CD14-positive monocyte (primary cell): ENCODE measurements at regions not wholly inside any gene's neighbourhood (a gene's known extent, or its start where the extent isn't known, plus 50 kb on each side); places are given as distances from the start of the nearest gene placed in this dataset.

Source experiments
- DNase-seq, 3 donors: peaks; one replicate each; pipeline ENCODE4 v3.0.0-alpha.2; 2011 to 2022
- H2AFZ ChIP-seq: 2 replicates; pipeline ENCODE4 v1.6.0; 2012; ENCODE audit warnings: mild to moderate bottlenecking, low read depth, low read length, inconsistent platforms; ENCODE audit not compliant: insufficient read depth, poor library complexity, severe bottlenecking
- H3K27ac ChIP-seq, 2 donors: 1 replicate in 1 of 2; 2 replicates in 1 of 2; pipeline ENCODE4 v1.5.1; 2012 to 2013; ENCODE audit warnings: low read length in 2 of 2, control low read depth in 1 of 2, inconsistent platforms in 1 of 2, low read depth in 1 of 2, mild to moderate bottlenecking in 1 of 2
- H3K27me3 ChIP-seq, 2 donors: one replicate each; pipeline versions ENCODE4 v1.6.0 to v1.6.1; 2011 to 2013; ENCODE audit warnings: low read length in 2 of 2; ENCODE audit not compliant: control insufficient read depth in 2 of 2, insufficient read depth in 2 of 2
- H3K36me3 ChIP-seq, 2 donors: replicated peaks in 1 of 2; 1 replicate in 1 of 2; 2 replicates in 1 of 2; pipeline versions ENCODE4 v1.5.1 to v1.6.1; 2012 to 2013; ENCODE audit warnings: low read length in 2 of 2, control low read depth in 1 of 2, inconsistent platforms in 1 of 2, mild to moderate bottlenecking in 1 of 2; ENCODE audit not compliant: insufficient read depth in 2 of 2, control insufficient read depth in 1 of 2
- H3K4me1 ChIP-seq, 2 donors: 1 replicate in 1 of 2; 2 replicates in 1 of 2; pipeline versions ENCODE4 v1.5.1 to v1.6.1; 2012 to 2013; ENCODE audit warnings: low read length in 2 of 2, control low read depth in 1 of 2, inconsistent platforms in 1 of 2, mild to moderate bottlenecking in 1 of 2, moderate library complexity in 1 of 2; ENCODE audit not compliant: insufficient read depth in 2 of 2, control insufficient read depth in 1 of 2
- H3K4me2 ChIP-seq: replicated peaks from 2 replicates; pipeline ENCODE3; 2012; ENCODE audit warnings: low read length, moderate library complexity, mild to moderate bottlenecking; ENCODE audit not compliant: poor library complexity, severe bottlenecking; ENCODE audit errors: extremely low read depth
- H3K4me3 ChIP-seq, 3 experiments: fragments of 200-600 bp in 1 of 3; sonication (generic) in 1 of 3; replicated peaks in 1 of 3; 1 replicate in 2 of 3; 2 replicates in 1 of 3; pipeline ENCODE4 v1.5.1; 2011 to 2013; ENCODE audit warnings: low read length in 3 of 3, mild to moderate bottlenecking in 3 of 3, control low read depth in 2 of 3, low read depth in 2 of 3, inconsistent platforms in 1 of 3, moderate library complexity in 1 of 3
- H3K79me2 ChIP-seq: 2 replicates; pipeline ENCODE4 v1.6.0; 2012; ENCODE audit warnings: mild to moderate bottlenecking, control low read depth, inconsistent platforms, low read length, moderate library complexity; ENCODE audit not compliant: insufficient read depth
- H3K9ac ChIP-seq: 2 replicates; pipeline ENCODE4 v1.6.0; 2017; ENCODE audit warnings: low read length, mild to moderate bottlenecking; ENCODE audit not compliant: insufficient read depth, poor library complexity, severe bottlenecking
- H3K9me3 ChIP-seq, 2 donors: replicated peaks in 1 of 2; 1 replicate in 1 of 2; 2 replicates in 1 of 2; pipeline versions ENCODE4 v1.5.1 to v1.6.1; 2012 to 2013; ENCODE audit warnings: low read length in 2 of 2, control low read depth in 1 of 2; ENCODE audit not compliant: control insufficient read depth in 1 of 2, insufficient read depth in 1 of 2
- H4K20me1 ChIP-seq: 2 replicates; pipeline ENCODE4 v1.6.0; 2012; ENCODE audit warnings: mild to moderate bottlenecking, low read length, control low read depth, moderate library complexity; ENCODE audit not compliant: insufficient read depth
- H3K27ac Mint-ChIP-seq, 7 donors: one replicate each; pipeline ENCODE4 v1.8.0; 2020; ENCODE audit warnings: mild to moderate bottlenecking in 7 of 7, mixed read lengths in 7 of 7, moderate library complexity in 6 of 7, inconsistent platforms in 2 of 7
- H3K27me3 Mint-ChIP-seq, 3 donors: one replicate each; pipeline ENCODE4 v1.8.0; 2021 to 2022; ENCODE audit warnings: low read depth in 3 of 3, mild to moderate bottlenecking in 3 of 3, mixed read lengths in 3 of 3, moderate library complexity in 3 of 3, inconsistent platforms in 1 of 3
- H3K36me3 Mint-ChIP-seq, 2 donors: one replicate each; pipeline ENCODE4 v1.8.0; 2020; ENCODE audit warnings: mixed read lengths in 2 of 2, inconsistent platforms in 1 of 2, mild to moderate bottlenecking in 1 of 2
- H3K4me1 Mint-ChIP-seq: one replicate; pipeline ENCODE4 v1.8.0; 2020; ENCODE audit warnings: mild to moderate bottlenecking, mixed read lengths
- H3K4me3 Mint-ChIP-seq, 2 donors: one replicate each; pipeline ENCODE4 v1.8.0; 2020; ENCODE audit warnings: mild to moderate bottlenecking in 2 of 2, mixed read lengths in 2 of 2, moderate library complexity in 1 of 2
- H3K9me3 Mint-ChIP-seq, 7 donors: one replicate each; pipeline ENCODE4 v1.8.0; 2020 to 2022; ENCODE audit warnings: mixed read lengths in 7 of 7, mild to moderate bottlenecking in 6 of 7, moderate library complexity in 6 of 7, inconsistent platforms in 2 of 7
- CTCF ChIP-seq: fragments of 200-600 bp; IDR thresholded peaks from one replicate; pipeline ENCODE4 v1.8.0; 2022; ENCODE audit warnings: antibody characterized with exemption, mild to moderate bottlenecking
- WGBS: methylation state at CpG from one replicate; pipeline ENCODE4 v1.1.5; 2013; ENCODE audit warnings: missing lambda C conversion rate; ENCODE audit not compliant: insufficient coverage; 5-methylcytosine and 5-hydroxymethylcytosine counted together
- intact Hi-C, 2 donors: fragments of 100-400 bp; cut with micrococcal nuclease; formaldehyde crosslinking; loops; one replicate each; pipeline versions ENCODE4 v1.15.0 to v1.15.1; 2023

GRCh38 chr6:100160930-100161329 is 166.9 kb upstream of the MCHR2 start:
- no peak overlapping the region for H3K4me3 ChIP-seq

GRCh38 chr6:100155141-100155540 is 161.1 kb upstream of the MCHR2 start:
- no peak for TF ChIP-seq CTCF
- no peak overlapping the region for H3K4me2 ChIP-seq
- no CpG with 5 or more reads among the region's 2 CpGs for WGBS

More at GRCh38 chr6:100160930-100161329, 166.9 kb upstream of the MCHR2 start:
- Histone ChIP-seq H3K36me3 (no peaks in the 10 kb centered on the region), H2AFZ (no peak overlapping the region), H4K20me1 (no peaks in the 10 kb centered on the region), H3K4me1 (no peaks in the 10 kb centered on the region), H3K9me3 (no peaks in the 10 kb centered on the region), H3K27ac (no peak overlapping the region), H3K27me3 (no peaks in the 10 kb centered on the region), H3K9ac (no peak overlapping the region), H3K4me2 (no peak overlapping the region), H3K79me2 (no peaks in the 10 kb centered on the region)
- no peak for DNase-seq
- intact Hi-C loops, result no loop called here
- Mint-ChIP-seq H3K36me3 (no peaks in the 10 kb centered on the region), H3K27ac (no peak overlapping the region), H3K4me1 (no peaks in the 10 kb centered on the region), H3K27me3 (peaks cover 0 to 5% (median 2%) of the 10 kb centered on the region in 3 donors), H3K9me3 (peaks cover 0 to 2% (median 0%) of the 10 kb centered on the region in 7 donors), H3K4me3 (no peak overlapping the region)
- no peak for TF ChIP-seq CTCF
- 50% methylated on average over 1 of the region's 3 CpGs for WGBS

More at GRCh38 chr6:100155141-100155540, 161.1 kb upstream of the MCHR2 start:
- Mint-ChIP-seq H3K27me3 (no peaks in the 10 kb centered on the region), H3K27ac (no peak overlapping the region), H3K4me3 (no peak overlapping the region), H3K36me3 (no peaks in the 10 kb centered on the region), H3K4me1 (no peaks in the 10 kb centered on the region), H3K9me3 (peaks cover 0 to 3% (median 0%) of the 10 kb centered on the region in 7 donors)
- Histone ChIP-seq H3K27me3 (no peaks in the 10 kb centered on the region), H3K9me3 (no peaks in the 10 kb centered on the region), H3K4me3 (no peak overlapping the region), H3K4me1 (no peaks in the 10 kb centered on the region), H2AFZ (no peak overlapping the region), H4K20me1 (no peaks in the 10 kb centered on the region), H3K27ac (no peak overlapping the region), H3K36me3 (no peaks in the 10 kb centered on the region), H3K79me2 (no peaks in the 10 kb centered on the region), H3K9ac (no peak overlapping the region)
- intact Hi-C loops, result no loop called here
- no peak for DNase-seq
